ENCODE measurements at regions not wholly inside any gene's neighbourhood (a gene's known extent, or its start where the extent isn't known, plus 50 kb on each side); places are given as distances from the start of the nearest gene placed in this dataset.

- no peak for FAIRE-seq
- Histone ChIP-seq H3K27ac (no peak overlapping the region), H3K27me3 (no peaks in the 10 kb centered on the region), H3K9me3 (no peaks in the 10 kb centered on the region), H3K4me1 (no peaks in the 10 kb centered on the region), H3K4me3 (no peak overlapping the region), H3K36me3 (no peaks in the 10 kb centered on the region)
- no peak for DNase-seq
- WGBS, 2 donors, result 48 to 78% methylated on average over 1 of the region's 1 CpG
- ATAC-seq, result no peak
- TF ChIP-seq CTCF (IDR thresholded peaks at IDR 0.05), result no peak
- intact Hi-C loops (cut with DNase I), result no loop called here
These were observed 735.9 kb downstream of the NCAM2 start for GRCh38 chr21:21734088-21734487.

GRCh38 chr21:21737186-21737585, 739.0 kb downstream of the NCAM2 start:
- Histone ChIP-seq H3K4me1 (no peaks in the 10 kb centered on the region), H3K4me3 (no peak overlapping the region), H3K36me3 (no peaks in the 10 kb centered on the region), H3K27ac (no peak overlapping the region), H3K9me3 (no peaks in the 10 kb centered on the region), H3K27me3 (no peaks in the 10 kb centered on the region)
- no peak for FAIRE-seq
- ATAC-seq, result no peak
- intact Hi-C loops (cut with DNase I), result no loop called here
- DNase-seq, result no peak
- TF ChIP-seq CTCF (IDR thresholded peaks at IDR 0.05), result no peak
- WGBS, 2 donors, result 58 to 71% methylated on average over 7 of the region's 7 CpGs

GRCh38 chr21:21740207-21740606, 742.0 kb downstream of the NCAM2 start:
- DNase-seq, result no peak
- no peak for ATAC-seq
- intact Hi-C loops (cut with DNase I), result no loop called here
- no peak for TF ChIP-seq CTCF (IDR thresholded peaks at IDR 0.05)
- 54 to 56% methylated on average over 5 of the region's 5 CpGs for WGBS, 2 donors
- peaks cover 0 to 4% (median 0%) of the 10 kb centered on the region in 4 donors for H3K27me3 ChIP-seq
- no peak overlapping the region for H3K27ac ChIP-seq
- FAIRE-seq, result no peak
- no peak overlapping the region for H3K4me3 ChIP-seq
- H3K9me3 ChIP-seq, result no peaks in the 10 kb centered on the region
- H3K36me3 ChIP-seq, result no peaks in the 10 kb centered on the region
- no peaks in the 10 kb centered on the region for H3K4me1 ChIP-seq

DNA sequence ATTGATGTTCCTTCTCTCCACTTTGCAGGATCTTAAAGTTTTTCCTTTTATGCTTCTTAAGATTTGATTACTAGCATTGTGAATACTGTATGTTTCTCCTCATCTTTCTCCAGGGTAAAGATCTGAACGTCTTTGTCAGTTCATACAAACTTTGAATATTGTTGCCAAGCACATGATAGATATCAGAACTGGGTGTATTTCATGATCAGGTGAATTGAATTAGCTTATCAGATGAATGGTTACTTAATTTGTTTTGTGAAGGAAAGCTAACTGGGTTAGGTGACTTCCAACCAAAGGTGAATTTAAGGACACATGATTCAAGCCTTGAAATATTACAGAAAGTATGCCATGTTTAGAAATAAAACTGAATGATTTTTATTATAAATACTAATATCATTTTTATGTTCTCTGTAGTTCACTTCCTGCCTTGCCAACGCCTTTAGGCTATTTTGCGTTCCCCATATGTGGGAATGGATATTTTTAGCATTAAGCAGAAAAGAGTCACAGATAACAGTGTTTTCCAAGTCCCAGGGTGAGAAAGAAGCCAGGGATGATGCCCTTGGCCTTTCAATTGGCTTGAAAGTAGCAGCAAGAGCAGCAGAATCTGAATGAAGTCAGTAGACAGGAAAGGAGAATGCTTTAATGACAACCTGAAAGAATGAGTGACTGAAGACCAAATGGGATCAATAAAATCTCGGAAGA, 752.1 kb downstream of the NCAM2 start:
- Histone ChIP-seq H3K27me3 (no peaks in the 10 kb centered on the region), H3K4me1 (no peaks in the 10 kb centered on the region), H3K27ac (no peak overlapping the region), H3K4me3 (no peak overlapping the region), H3K36me3 (no peaks in the 10 kb centered on the region), H3K9me3 (no peaks in the 10 kb centered on the region)
- no peak for ATAC-seq
- intact Hi-C loops (cut with DNase I), result no loop called here
- TF ChIP-seq CTCF (IDR thresholded peaks at IDR 0.05), result no peak
- DNase-seq, result no peak
- FAIRE-seq, result no peak
- 38 to 47% methylated on average over 4 of the region's 4 CpGs for whole genome bisulfite sequencing, 2 donors

DNA sequence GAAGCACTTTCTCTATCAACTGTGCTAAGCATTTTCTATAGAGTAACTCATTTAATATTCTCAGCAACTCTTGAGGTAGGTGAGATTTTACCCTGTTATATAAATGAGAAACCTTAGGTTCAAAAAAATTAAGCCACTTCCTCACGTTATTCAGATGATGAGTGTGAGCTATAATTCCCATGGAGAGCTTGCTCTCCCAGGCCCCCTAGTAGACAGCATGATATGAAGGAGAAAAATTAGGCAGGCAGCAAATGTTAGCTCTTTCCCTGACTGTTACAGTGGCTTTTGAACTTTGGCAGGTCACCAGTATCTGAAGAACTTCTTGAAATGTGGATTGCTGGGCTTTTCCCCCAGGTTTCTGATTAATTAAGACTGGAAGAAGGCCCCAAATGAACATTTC, 753.1 kb downstream of the NCAM2 start:
- Histone ChIP-seq H3K9me3 (no peaks in the 10 kb centered on the region), H3K4me3 (no peak overlapping the region), H3K27me3 (no peaks in the 10 kb centered on the region), H3K4me1 (no peaks in the 10 kb centered on the region), H3K36me3 (no peaks in the 10 kb centered on the region), H3K27ac (no peak overlapping the region)
- TF ChIP-seq CTCF (IDR thresholded peaks at IDR 0.05), result no peak
- FAIRE-seq (no peak), ATAC-seq (peak in 1 of 4 donors; percentile 62), DNase-seq (no peak)
- intact Hi-C loops (cut with DNase I), result no loop called here
- WGBS, 2 donors, result 29 to 35% methylated on average over 1 of the region's 1 CpG
